Astrocyte of the cerebellum (primary cell): ENCODE measurements at regions not wholly inside any gene's neighbourhood (a gene's known extent, or its start where the extent isn't known, plus 50 kb on each side); places are given as distances from the start of the nearest gene placed in this dataset.
"Not testable (repeated sequence)": the region's sequence is repeated elsewhere in the genome, so short reads cannot be mapped to it uniquely, and the experiment has no call there.

Experiments
- DNase-seq: peaks from one replicate; pipeline ENCODE4 v3.0.0-alpha.2; 2011; ENCODE audit warnings: low read depth
- H3K4me3 ChIP-seq: 2 replicates; pipeline ENCODE4 v1.5.1; 2011; ENCODE audit warnings: mild to moderate bottlenecking, low read depth, low read length, moderate library complexity
- in situ Hi-C: cut with HindIII; loops from 2 replicates; pipeline ENCODE4 v1.10.0; 2017; ENCODE audit warnings: low sequenced_read_pairs
- TF ChIP-seq, protein P1 (sequence below): IDR thresholded peaks from 2 replicates; pipeline ENCODE4 v1.5.1; 2012; ENCODE audit warnings: low read length, low read depth, moderate library complexity, mild to moderate bottlenecking; ENCODE audit errors: missing control alignments

DNA sequence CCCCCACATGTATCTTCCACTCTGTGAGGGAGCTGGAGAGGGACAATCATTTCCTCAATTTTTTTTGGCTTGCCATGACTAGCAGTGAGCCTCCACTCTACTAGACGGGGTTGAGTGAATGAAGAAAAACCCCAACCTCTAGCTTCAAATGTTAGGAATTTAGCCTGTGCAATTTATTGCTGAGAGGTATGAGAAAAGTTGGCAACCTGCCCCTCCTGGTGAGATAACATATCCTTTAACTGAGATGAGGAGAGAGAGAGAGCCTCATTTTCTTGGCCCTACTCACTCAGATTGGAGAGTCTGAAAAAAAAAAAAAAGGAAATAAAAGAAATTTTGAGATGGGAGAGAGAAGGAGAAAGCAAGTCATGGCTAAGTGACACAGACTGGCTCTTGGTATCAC lies 218.2 kb upstream of the CARD18 start:
- H3K4me3 ChIP-seq, result no peak overlapping the region
- TF ChIP-seq, protein P1, sequence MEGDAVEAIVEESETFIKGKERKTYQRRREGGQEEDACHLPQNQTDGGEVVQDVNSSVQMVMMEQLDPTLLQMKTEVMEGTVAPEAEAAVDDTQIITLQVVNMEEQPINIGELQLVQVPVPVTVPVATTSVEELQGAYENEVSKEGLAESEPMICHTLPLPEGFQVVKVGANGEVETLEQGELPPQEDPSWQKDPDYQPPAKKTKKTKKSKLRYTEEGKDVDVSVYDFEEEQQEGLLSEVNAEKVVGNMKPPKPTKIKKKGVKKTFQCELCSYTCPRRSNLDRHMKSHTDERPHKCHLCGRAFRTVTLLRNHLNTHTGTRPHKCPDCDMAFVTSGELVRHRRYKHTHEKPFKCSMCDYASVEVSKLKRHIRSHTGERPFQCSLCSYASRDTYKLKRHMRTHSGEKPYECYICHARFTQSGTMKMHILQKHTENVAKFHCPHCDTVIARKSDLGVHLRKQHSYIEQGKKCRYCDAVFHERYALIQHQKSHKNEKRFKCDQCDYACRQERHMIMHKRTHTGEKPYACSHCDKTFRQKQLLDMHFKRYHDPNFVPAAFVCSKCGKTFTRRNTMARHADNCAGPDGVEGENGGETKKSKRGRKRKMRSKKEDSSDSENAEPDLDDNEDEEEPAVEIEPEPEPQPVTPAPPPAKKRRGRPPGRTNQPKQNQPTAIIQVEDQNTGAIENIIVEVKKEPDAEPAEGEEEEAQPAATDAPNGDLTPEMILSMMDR, result no peak
- DNase-seq, result peak; percentile 16
- in situ Hi-C loops, result no loop called here

DNA sequence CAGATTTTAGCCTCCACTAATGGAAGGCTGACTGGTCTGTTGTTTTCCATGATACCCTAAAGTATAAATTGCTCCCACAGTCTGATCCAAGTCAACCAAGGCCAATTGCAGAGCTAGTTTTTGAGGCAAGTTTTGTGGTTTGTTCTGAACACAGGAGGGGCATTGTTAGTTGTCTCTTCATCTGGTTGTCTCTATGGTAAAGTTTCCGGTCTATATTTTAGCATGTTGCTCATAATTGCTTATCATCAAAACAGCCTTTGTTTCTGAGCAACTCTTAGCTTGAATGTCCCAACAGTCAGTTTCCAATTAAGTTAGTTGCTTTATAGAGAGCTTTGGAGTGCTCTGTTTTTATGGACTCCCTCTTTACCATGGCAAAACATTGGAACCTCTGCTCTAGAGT lies 217.6 kb upstream of the CARD18 start:
- TF ChIP-seq, protein P1, result no peak
- no peak overlapping the region for H3K4me3 ChIP-seq
- in situ Hi-C loops, result no loop called here

DNA sequence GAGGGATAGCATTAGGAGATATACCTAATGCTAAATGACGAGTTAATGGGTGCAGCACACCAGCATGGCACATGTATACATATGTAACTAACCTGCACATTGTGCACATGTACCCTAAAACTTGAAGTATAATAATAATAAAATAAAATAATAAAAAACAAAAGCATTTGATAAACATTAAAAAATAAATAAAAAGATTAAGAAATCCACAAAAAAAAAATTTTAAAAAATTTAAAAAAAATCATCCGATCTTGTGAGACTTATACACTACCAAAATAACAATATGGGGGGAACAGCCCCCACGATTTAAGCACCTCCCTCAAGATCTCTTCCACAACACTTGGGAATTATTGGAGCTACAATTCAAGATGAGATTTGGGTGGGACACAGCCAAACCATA lies 210.3 kb upstream of the CARD18 start:
- H3K4me3 ChIP-seq, DNase-seq, in situ Hi-C loops: not testable (repeated sequence)

More for the DNA sequence above, 217.6 kb upstream of the CARD18 start:
- no peak for DNase-seq

GRCh38 chr11:105344938-105345337 lies 205.4 kb upstream of the CARD18 start:
- in situ Hi-C loops, result no loop called here
- TF ChIP-seq, protein P1, result no peak
- DNase-seq, result no peak
- no peak overlapping the region for H3K4me3 ChIP-seq

DNA sequence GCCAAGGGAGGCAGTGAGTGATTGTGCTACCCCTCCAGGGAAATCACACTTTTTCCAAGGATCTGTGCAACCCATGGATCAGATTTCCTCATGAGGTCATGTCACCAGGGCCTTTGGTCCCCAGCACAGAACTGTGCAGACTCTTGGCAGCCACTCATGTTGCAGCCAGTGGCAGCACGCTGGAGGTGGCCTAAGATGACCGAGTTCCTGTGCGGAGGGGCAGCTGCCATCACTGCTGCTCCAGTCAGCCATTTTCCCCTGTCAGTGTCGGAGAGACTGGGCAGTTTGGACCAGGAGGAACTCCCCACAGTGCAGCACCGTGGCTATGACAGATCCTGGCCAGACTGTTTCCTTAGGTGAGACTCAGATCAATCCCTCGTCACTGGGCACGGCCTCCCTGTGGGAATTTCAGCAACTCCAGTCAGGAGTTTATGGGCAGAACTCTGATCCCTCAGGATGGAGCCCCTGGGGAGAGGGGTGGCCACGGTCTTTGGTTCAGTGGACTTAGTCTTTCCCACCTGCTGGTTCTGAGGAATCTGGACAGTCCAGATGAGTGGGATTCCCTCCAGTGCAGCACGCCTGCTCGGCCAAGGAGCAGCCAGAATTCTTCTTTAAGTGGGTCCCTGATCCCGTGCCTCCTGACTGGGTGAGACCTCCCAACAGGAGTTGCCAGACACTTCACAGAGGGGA lies 194.6 kb upstream of the CARD18 start:
- in situ Hi-C loops, result no loop called here
- DNase-seq, result no peak
- H3K4me3 ChIP-seq, result no peak overlapping the region
- TF ChIP-seq, protein P1, result no peak

DNA sequence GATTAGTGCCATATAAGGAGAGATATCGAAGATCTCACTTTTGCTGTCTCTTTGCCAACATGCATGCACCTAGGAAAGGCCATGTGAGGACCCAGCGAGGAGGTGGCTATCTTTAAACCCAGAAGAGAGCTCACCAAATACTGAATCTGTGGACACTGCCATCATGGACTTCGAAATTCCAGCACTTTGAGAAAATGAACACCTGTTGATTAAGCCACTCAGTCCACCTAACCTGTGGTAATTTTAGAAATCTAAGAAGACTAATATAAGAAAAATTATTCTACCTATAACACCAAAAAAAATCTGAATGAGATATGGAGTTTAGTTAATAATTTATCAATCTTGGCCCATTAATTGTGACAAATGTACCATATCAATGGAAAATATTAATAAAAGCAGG lies 193.6 kb upstream of the CARD18 start:
- in situ Hi-C loops, result no loop called here
- no peak overlapping the region for H3K4me3 ChIP-seq

GRCh38 chr11:105332171-105332570 lies 192.6 kb upstream of the CARD18 start:
- TF ChIP-seq, protein P1, result no peak
- in situ Hi-C loops, result no loop called here
- no peak overlapping the region for H3K4me3 ChIP-seq
- DNase-seq, result no peak

More for the DNA sequence above, 193.6 kb upstream of the CARD18 start:
- TF ChIP-seq, protein P1, result no peak
- no peak for DNase-seq
